KMS-11 (cell line): ENCODE measurements at regions not wholly inside any gene's neighbourhood (a gene's known extent, or its start where the extent isn't known, plus 50 kb on each side); places are given as distances from the start of the nearest gene placed in this dataset.

Experiments
- H2AFZ ChIP-seq: fragments of 200-600 bp; sonication (generic); 2 replicates; pipeline ENCODE4 v1.6.1; 2016; ENCODE audit warnings: antibody characterized with exemption, mixed run types, low read depth
- H3K27ac ChIP-seq: fragments of 200-600 bp; sonication (generic); 2 replicates; pipeline ENCODE4 v1.6.1; 2016; ENCODE audit warnings: mild to moderate bottlenecking, mixed run types
- H3K27me3 ChIP-seq: fragments of 200-600 bp; sonication (generic); 2 replicates; pipeline ENCODE4 v1.6.1; 2017; ENCODE audit warnings: mild to moderate bottlenecking, low read depth, mixed run types, moderate library complexity; ENCODE audit not compliant: insufficient read depth
- H3K36me3 ChIP-seq: fragments of 200-600 bp; sonication (generic); 2 replicates; pipeline ENCODE4 v1.6.1; 2017; ENCODE audit warnings: mild to moderate bottlenecking, mixed run types; ENCODE audit not compliant: insufficient read depth
- H3K4me1 ChIP-seq: fragments of 200-600 bp; sonication (generic); 2 replicates; pipeline ENCODE4 v1.6.1; 2016; ENCODE audit warnings: mild to moderate bottlenecking, low read depth, mixed run types; ENCODE audit not compliant: poor library complexity, severe bottlenecking
- H3K4me2 ChIP-seq: fragments of 200-600 bp; sonication (generic); 2 replicates; pipeline ENCODE4 v1.7.0; 2016; ENCODE audit warnings: mild to moderate bottlenecking, mixed run types
- H3K4me3 ChIP-seq: fragments of 200-600 bp; sonication (generic); IDR thresholded peaks from 2 replicates; pipeline ENCODE4 v1.6.1; 2017; ENCODE audit warnings: low read depth, low read length, mixed read lengths; ENCODE audit not compliant: insufficient read depth
- H3K79me2 ChIP-seq: fragments of 200-600 bp; sonication (generic); 2 replicates; pipeline ENCODE4 v1.6.1; 2016; ENCODE audit warnings: low read depth, mixed run types; ENCODE audit not compliant: insufficient read depth
- H3K9ac ChIP-seq: fragments of 200-600 bp; sonication (generic); 2 replicates; pipeline ENCODE4 v1.6.1; 2016; ENCODE audit warnings: mild to moderate bottlenecking, mixed run types
- H4K20me1 ChIP-seq: fragments of 200-600 bp; sonication (generic); 2 replicates; pipeline ENCODE4 v1.6.1; 2016; ENCODE audit warnings: mild to moderate bottlenecking, mixed run types; ENCODE audit not compliant: insufficient read depth
- CTCF ChIP-seq: fragments of 200-600 bp; sonication (generic); conservative IDR thresholded peaks from 2 replicates; pipeline ENCODE4 v1.6.1; 2017; ENCODE audit warnings: low read depth, mild to moderate bottlenecking, antibody characterized with exemption, low read length, moderate library complexity, mixed read lengths

- H3K27me3 ChIP-seq = no peaks in the 10 kb centered on the region
- no peaks in the 10 kb centered on the region for H3K4me1 ChIP-seq
- no peaks in the 10 kb centered on the region for H3K79me2 ChIP-seq
- no peak overlapping the region for H2AFZ ChIP-seq
- no peak overlapping the region for H3K27ac ChIP-seq
- no peak for TF ChIP-seq CTCF
- no peak overlapping the region for H3K4me2 ChIP-seq
- H3K4me3 ChIP-seq = no peak overlapping the region
- no peak overlapping the region for H3K9ac ChIP-seq
- no peaks in the 10 kb centered on the region for H4K20me1 ChIP-seq
- no peaks in the 10 kb centered on the region for H3K36me3 ChIP-seq
These were observed 101.0 kb downstream of the SNX19 start for GRCh38 chr11:130815097-130815802.

- Histone ChIP-seq H2AFZ (no peak overlapping the region), H3K4me3 (no peak overlapping the region), H3K36me3 (no peaks in the 10 kb centered on the region), H3K4me1 (no peaks in the 10 kb centered on the region), H3K9ac (no peak overlapping the region), H3K27ac (no peak overlapping the region), H3K79me2 (no peaks in the 10 kb centered on the region), H3K27me3 (no peaks in the 10 kb centered on the region), H4K20me1 (no peaks in the 10 kb centered on the region), H3K4me2 (no peak overlapping the region)
- no peak for TF ChIP-seq CTCF
These were observed 100.3 kb downstream of the SNX19 start for GRCh38 chr11:130815956-130816355.

DNA sequence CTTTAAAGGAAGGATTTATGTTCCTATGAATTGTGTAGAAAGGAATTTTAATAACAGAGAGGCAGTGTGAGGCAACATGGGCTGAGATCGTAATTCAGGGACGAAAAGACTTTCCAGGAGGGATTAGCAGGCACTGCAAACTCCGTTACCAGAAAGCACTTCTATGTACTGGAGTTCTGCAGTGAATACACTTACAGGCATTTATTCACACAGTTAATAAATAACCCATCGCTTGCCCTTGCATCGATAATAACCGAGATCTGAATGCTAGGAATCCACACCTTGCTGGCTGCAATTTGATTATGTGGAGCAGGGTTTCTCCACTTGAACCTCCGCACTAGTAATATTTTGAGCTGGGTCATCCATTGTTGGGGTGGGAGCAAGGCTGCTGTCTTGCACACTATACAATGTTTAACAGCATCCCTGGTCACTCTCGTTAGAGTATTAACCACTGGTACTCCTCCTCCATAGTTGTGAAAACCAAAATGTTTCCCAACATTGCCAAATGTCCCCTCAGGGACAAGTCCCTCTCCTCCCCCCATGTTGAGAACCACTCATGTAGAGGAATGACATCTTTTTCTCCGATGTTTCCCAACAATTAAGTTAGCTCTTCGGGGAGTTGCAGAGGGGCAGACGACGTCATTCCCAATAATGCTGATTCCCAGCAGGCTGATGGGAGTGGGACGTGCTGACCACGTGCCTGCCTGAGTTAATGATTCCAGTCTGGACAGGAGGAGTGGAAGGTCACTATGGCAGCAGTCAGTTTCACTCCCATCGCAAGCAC lies 99.5 kb downstream of the SNX19 start:
- Histone ChIP-seq H3K27ac (no peak overlapping the region), H4K20me1 (no peaks in the 10 kb centered on the region), H3K4me2 (no peak overlapping the region), H2AFZ (no peak overlapping the region), H3K36me3 (no peaks in the 10 kb centered on the region), H3K4me3 (no peak overlapping the region), H3K79me2 (no peaks in the 10 kb centered on the region), H3K27me3 (no peaks in the 10 kb centered on the region), H3K4me1 (no peaks in the 10 kb centered on the region), H3K9ac (no peak overlapping the region)
- no peak for TF ChIP-seq CTCF

GRCh38 chr11:130817330-130817944 lies 98.8 kb downstream of the SNX19 start:
- Histone ChIP-seq H3K79me2 (no peaks in the 10 kb centered on the region), H3K4me2 (no peak overlapping the region), H3K4me1 (no peaks in the 10 kb centered on the region), H3K9ac (no peak overlapping the region), H4K20me1 (no peaks in the 10 kb centered on the region), H3K4me3 (no peak overlapping the region), H3K36me3 (no peaks in the 10 kb centered on the region), H3K27ac (no peak overlapping the region), H2AFZ (no peak overlapping the region), H3K27me3 (no peaks in the 10 kb centered on the region)
- no peak for TF ChIP-seq CTCF
